ENCODE measurements at regions not wholly inside any gene's neighbourhood (a gene's known extent, or its start where the extent isn't known, plus 50 kb on each side); places are given as distances from the start of the nearest gene placed in this dataset.

DNA sequence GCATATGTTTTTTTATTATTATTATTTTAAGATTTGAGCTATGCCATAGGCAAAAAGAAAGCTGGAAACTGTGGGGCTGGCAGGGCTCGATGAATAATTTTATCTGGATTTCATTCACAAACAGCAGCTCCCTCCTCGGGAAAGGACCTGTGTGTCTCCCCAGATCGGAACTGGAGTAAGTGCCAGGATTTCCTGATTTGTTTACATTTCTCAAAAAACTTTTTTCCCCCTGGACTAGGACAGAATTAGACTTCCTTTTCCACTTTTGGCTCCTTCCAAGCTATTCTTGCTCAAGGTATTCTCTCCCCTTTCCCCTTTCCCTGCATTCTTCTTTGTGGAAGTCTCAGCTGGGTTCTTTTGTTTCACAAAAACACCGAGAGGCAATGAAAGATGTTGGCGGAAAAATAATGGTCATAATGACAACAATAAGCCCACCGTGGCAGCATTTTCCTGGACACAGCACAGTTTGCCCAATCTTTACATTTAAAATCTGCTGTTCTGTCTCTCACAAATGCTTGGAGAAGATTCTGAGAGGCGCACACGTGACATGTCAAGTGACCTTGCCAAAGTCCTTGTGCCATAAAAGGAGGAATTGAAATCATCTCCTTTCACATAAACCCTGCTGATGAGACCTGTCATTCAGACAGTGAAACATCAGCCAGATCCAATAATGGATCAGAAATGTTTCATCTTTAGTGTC lies 85.8 kb upstream of the PREP start:
- DNase-seq (ENCODE audit: low read depth): no peak
- Histone ChIP-seq H3K36me3 (ENCODE audit: control insufficient read depth, insufficient read depth, low read length) (no peaks in the 10 kb centered on the region), H3K27me3 (ENCODE audit: control insufficient read depth, insufficient read depth, low read length) (no peaks in the 10 kb centered on the region), H3K4me3 (ENCODE audit: low read depth, low read length) (no peak overlapping the region)
- TF ChIP-seq, protein P1, sequence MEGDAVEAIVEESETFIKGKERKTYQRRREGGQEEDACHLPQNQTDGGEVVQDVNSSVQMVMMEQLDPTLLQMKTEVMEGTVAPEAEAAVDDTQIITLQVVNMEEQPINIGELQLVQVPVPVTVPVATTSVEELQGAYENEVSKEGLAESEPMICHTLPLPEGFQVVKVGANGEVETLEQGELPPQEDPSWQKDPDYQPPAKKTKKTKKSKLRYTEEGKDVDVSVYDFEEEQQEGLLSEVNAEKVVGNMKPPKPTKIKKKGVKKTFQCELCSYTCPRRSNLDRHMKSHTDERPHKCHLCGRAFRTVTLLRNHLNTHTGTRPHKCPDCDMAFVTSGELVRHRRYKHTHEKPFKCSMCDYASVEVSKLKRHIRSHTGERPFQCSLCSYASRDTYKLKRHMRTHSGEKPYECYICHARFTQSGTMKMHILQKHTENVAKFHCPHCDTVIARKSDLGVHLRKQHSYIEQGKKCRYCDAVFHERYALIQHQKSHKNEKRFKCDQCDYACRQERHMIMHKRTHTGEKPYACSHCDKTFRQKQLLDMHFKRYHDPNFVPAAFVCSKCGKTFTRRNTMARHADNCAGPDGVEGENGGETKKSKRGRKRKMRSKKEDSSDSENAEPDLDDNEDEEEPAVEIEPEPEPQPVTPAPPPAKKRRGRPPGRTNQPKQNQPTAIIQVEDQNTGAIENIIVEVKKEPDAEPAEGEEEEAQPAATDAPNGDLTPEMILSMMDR (IDR thresholded peaks at IDR 0.05; ENCODE audit: insufficient read depth, low read length, poor library complexity, severe bottlenecking): no peak

DNA sequence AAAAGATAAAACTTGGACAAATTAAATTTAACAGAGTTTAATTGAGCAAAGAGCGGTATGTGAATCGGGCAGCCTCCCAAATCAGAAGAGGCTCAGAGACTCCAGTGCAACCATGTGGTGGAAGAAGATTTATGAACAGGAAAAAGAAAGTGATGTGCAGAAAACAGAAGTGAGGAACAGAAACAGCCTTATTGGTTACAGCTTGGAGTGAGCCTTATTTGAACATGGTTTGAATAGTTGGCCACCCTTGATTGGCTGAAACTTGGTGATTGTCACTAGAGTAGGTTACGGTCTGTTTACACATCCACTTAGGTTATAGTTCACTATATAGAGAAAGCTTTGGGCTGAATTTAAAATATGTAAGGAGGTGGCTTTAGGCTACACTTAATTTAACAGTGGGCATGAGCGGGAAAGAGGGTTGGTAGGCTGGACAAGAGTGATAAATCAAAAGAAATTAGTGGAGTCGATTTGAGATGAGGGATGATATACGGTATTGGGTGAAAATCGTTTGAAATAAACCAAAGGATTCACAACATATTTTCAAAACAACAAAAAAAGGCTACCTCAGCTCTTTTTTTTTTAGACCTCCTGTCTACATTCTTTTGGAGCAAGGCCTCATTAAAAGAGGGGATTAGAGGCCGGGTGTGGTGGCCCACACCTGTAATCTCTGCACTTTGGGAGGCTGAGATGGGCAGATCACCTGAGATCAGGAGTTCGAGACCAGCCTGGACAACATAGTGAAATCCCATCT lies 84.3 kb upstream of the PREP start:
- TF ChIP-seq, protein P1 (IDR thresholded peaks at IDR 0.05; ENCODE audit: insufficient read depth, low read length, poor library complexity, severe bottlenecking): no peak
- H3K36me3 ChIP-seq (ENCODE audit: control insufficient read depth, insufficient read depth, low read length): no peaks in the 10 kb centered on the region
- DNase-seq (ENCODE audit: low read depth): no peak
- H3K27me3 ChIP-seq (ENCODE audit: control insufficient read depth, insufficient read depth, low read length): no peaks in the 10 kb centered on the region
- H3K4me3 ChIP-seq (ENCODE audit: low read depth, low read length): no peak overlapping the region

DNA sequence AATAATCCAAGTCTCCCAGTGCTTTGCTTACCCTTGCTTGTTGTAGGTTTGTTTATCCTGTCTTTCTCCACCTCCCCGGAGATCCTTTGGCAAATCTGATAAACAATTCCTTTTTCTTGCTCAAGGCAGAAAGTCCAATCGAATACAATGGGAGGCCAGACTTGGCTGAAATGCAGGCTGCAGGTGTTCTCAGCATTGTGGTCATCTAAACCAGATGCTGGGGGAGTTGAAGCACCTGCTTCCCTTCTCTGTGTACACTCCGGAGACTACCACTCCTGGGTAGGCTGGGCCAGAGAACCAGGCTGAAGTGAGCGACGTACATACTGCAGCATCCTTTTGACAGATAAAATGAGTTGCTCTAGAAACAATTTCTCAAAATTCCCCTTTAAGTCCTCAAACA lies 82.6 kb upstream of the PREP start:
- DNase-seq (ENCODE audit: low read depth): no peak
- Histone ChIP-seq H3K4me3 (ENCODE audit: low read depth, low read length) (no peak overlapping the region), H3K27me3 (ENCODE audit: control insufficient read depth, insufficient read depth, low read length) (no peaks in the 10 kb centered on the region), H3K36me3 (ENCODE audit: control insufficient read depth, insufficient read depth, low read length) (no peaks in the 10 kb centered on the region)
- TF ChIP-seq, protein P1 (IDR thresholded peaks at IDR 0.05; ENCODE audit: insufficient read depth, low read length, poor library complexity, severe bottlenecking): no peak

DNA sequence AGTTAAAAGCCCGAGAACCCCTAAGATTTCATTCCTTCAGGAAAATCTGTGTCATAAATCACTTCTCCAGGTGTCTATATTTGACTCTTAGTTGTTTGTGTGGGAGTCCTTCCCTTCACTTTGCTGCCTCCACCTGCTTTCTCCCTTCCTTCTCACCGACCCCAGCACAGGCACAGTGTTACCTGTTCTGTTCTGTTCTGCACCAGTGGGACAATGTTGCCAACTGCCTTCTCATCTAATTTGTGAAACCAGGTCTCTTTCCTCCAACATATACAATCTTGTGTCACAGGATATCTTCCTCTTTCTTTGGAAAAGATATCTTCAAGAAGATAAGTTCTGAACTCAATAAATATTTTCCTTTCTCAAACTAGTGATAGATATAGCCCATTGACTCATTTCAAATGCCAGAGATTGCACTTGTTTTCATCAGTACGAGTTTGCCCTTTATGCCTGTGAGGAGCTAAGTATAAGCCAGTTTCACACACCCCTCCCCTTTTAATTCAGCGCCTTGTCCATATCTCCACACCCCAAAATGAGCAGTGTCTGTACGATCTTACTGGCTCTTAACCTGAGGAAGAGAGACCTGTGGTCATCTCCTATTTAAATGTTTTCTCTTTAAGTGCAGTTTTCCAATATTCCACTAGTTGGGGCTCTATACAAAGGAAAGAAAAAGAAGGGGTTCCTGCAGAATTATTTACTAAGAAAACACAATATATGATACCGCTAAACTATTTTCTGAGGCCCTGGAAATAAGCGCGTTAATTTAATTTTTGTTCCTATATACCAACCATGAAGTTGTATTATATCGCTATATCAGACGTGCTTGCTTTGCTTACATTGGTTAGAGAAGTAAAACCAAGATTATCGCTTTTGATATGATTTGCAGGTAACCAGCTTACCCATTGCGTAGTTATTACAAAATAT lies 81.6 kb upstream of the PREP start:
- no peak for DNase-seq (ENCODE audit: low read depth)
- Histone ChIP-seq H3K36me3 (ENCODE audit: control insufficient read depth, insufficient read depth, low read length) (no peaks in the 10 kb centered on the region), H3K27me3 (ENCODE audit: control insufficient read depth, insufficient read depth, low read length) (no peaks in the 10 kb centered on the region), H3K4me3 (ENCODE audit: low read depth, low read length) (no peak overlapping the region)
- TF ChIP-seq, protein P1 (IDR thresholded peaks at IDR 0.05; ENCODE audit: insufficient read depth, low read length, poor library complexity, severe bottlenecking): peak; percentile 87

DNA sequence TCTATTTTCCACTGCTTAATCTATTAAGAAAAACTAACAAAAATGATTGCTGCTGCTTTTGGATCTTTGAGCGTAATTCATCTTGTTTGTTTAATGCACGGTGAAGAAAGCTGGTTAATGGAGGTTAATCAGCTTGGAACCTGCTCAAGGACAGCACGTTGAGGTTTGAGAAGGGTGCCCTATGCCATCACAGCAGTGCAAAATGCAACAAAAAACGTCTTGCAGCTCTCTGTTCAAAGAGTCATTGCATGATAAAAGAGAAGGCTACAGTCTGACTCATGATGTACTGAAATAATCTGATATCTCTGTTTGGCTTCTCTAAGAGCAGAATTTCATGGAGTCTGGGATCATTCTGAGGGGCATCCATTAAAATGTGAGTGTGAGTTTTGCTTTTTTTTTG lies 80.6 kb upstream of the PREP start:
- no peaks in the 10 kb centered on the region for H3K27me3 ChIP-seq (ENCODE audit: control insufficient read depth, insufficient read depth, low read length)
- no peak overlapping the region for H3K4me3 ChIP-seq (ENCODE audit: low read depth, low read length)
- no peaks in the 10 kb centered on the region for H3K36me3 ChIP-seq (ENCODE audit: control insufficient read depth, insufficient read depth, low read length)
- TF ChIP-seq, protein P1 (IDR thresholded peaks at IDR 0.05; ENCODE audit: insufficient read depth, low read length, poor library complexity, severe bottlenecking): no peak
- no peak for DNase-seq (ENCODE audit: low read depth)
